ENCODE measurements at regions not wholly inside any gene's neighbourhood (a gene's known extent, or its start where the extent isn't known, plus 50 kb on each side); places are given as distances from the start of the nearest gene placed in this dataset.

DNA sequence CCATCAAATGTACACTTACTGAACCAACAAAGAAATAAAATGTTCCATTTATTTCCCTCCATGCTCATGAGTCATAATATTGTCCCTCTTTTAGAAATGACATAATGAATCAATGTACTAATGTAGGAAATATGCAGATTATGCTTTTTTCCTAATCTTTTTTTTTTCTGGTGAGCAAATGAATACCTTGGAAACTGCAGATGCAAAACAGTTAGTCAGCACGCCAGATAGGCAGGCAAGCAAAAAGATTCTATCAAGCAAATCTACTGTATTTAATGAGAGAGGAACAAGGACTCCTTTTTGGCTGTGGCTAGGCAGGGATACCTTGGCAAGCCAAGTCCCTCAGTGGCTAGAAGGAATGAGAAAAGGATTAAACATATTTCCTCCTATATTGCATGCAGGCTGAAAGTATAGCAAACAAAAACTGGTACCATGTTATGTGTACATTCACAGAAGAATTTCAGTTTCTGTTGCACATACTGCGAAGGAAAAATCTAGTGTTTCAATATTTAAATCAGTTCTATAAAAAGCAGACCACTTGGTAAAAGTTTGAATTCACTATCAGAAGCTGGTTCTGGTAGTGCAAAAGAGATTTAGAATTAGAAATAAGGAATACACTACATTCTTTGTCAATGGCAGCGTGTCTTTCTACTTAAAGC is 605.4 kb downstream of the TLE1 start:
- TF ChIP-seq, protein P1, sequence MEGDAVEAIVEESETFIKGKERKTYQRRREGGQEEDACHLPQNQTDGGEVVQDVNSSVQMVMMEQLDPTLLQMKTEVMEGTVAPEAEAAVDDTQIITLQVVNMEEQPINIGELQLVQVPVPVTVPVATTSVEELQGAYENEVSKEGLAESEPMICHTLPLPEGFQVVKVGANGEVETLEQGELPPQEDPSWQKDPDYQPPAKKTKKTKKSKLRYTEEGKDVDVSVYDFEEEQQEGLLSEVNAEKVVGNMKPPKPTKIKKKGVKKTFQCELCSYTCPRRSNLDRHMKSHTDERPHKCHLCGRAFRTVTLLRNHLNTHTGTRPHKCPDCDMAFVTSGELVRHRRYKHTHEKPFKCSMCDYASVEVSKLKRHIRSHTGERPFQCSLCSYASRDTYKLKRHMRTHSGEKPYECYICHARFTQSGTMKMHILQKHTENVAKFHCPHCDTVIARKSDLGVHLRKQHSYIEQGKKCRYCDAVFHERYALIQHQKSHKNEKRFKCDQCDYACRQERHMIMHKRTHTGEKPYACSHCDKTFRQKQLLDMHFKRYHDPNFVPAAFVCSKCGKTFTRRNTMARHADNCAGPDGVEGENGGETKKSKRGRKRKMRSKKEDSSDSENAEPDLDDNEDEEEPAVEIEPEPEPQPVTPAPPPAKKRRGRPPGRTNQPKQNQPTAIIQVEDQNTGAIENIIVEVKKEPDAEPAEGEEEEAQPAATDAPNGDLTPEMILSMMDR (IDR thresholded peaks at IDR 0.05; ENCODE audit: low read depth, low read length): no peak
- no peak for TF ChIP-seq POLR2A (IDR thresholded peaks at IDR 0.05; ENCODE audit: extremely low read depth, insufficient read length)
- TF ChIP-seq, protein P2, sequence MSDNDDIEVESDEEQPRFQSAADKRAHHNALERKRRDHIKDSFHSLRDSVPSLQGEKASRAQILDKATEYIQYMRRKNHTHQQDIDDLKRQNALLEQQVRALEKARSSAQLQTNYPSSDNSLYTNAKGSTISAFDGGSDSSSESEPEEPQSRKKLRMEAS (IDR thresholded peaks at IDR 0.05; ENCODE audit: low read depth, low read length): no peak
- no peak for TF ChIP-seq MYC (IDR thresholded peaks at IDR 0.05; ENCODE audit: low read depth, low read length)
